ENCODE measurements at regions not wholly inside any gene's neighbourhood (a gene's known extent, or its start where the extent isn't known, plus 50 kb on each side); places are given as distances from the start of the nearest gene placed in this dataset.

- TF ChIP-seq ZNF462 (CRISPR knock-in tag; IDR thresholded peaks at IDR 0.05) = no peak
- TF ChIP-seq EZH2 (IDR thresholded peaks at IDR 0.05; ENCODE audit: low read depth, unreplicated experiment) = no peak
- no peak for TF ChIP-seq STAT1 (IDR thresholded peaks at IDR 0.05; ENCODE audit: unreplicated experiment)
- TF ChIP-seq NANOG (IDR thresholded peaks at IDR 0.05; ENCODE audit: borderline replicate concordance) = no peak
- no peak for TF ChIP-seq EZH2phosphoT487 (IDR thresholded peaks at IDR 0.05; ENCODE audit: unreplicated experiment)
Observed at GRCh38 chr22:48603621-48604320, 1223.9 kb downstream of the BRD1 start (continued).

DNA sequence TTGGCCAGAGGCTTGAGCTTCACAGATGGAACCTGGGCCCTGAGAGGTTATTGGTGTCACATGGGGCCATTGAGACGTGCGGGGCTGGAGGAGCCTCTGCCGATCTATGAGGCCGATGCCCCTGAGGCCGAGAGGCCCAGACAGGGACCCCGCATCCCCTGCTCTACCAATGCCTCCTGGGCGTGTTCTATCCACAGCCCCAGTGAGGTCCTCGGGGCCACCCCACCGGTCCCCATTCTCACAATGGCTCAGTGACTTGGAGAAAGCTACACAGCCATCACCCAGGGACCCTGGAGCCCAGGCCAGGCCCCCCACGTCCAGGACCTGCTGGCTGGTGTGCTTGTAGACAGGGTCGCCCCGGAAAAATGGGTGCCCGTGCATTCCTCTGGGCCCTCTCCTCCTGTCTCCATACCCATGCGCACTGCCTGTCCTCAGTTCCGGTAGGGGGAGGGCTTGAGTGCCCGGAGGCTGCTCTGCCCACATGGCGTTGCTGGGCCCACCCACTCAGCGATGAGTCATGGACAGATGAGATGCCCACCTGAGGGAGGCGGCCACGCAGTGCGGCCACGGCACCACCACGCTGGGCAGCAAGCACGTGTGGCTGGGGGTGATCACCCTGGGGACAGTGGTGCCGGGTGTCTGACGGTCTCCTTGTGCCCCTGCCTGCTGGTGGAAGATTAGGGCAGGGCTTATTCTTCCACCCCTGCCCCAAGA is 1224.7 kb downstream of the BRD1 start:
- H3K27me3 ChIP-seq (ENCODE audit: insufficient read depth) = no peaks in the 10 kb centered on the region
- H3K27ac Mint-ChIP-seq = no peak overlapping the region
- H2AFZ ChIP-seq = no peak overlapping the region
- no peak overlapping the region for H3K4me3 Mint-ChIP-seq
- no peaks in the 10 kb centered on the region for H4K20me1 ChIP-seq (replicated peaks; ENCODE audit: insufficient read depth)
- TF ChIP-seq EZH2 (IDR thresholded peaks at IDR 0.05; ENCODE audit: low read depth, unreplicated experiment) (no peak), ETS1 (IDR thresholded peaks at IDR 0.05) (no peak), STAT1 (IDR thresholded peaks at IDR 0.05; ENCODE audit: unreplicated experiment) (no peak)
- ATAC-seq (no peak), DNase-seq (ENCODE audit: low spot score) (no peak)
- H3K9me2 ChIP-seq (ENCODE audit: insufficient read depth) = no peaks in the 10 kb centered on the region
- no peaks in the 10 kb centered on the region for H3K36me3 ChIP-seq (ENCODE audit: insufficient read depth)
- peaks cover 13% of the 10 kb centered on the region for H3K36me3 Mint-ChIP-seq (ENCODE audit: low read depth)
- H3K27ac ChIP-seq (ENCODE audit: low read depth) = no peak overlapping the region
- H3F3A ChIP-seq (replicated peaks; ENCODE audit: low read depth) = no peaks in the 10 kb centered on the region
- no peak overlapping the region for H3K4me2 ChIP-seq
- no peaks in the 10 kb centered on the region for H3K79me2 ChIP-seq (replicated peaks; ENCODE audit: insufficient read depth)
- no peaks in the 10 kb centered on the region for H3K4me1 ChIP-seq (ENCODE audit: insufficient read depth)
- peaks cover 5% of the 10 kb centered on the region; the same call in 1 of the 3 replicates for H3K4me1 Mint-ChIP-seq
- H3K9me3 Mint-ChIP-seq = peaks cover 13% of the 10 kb centered on the region
- H3K4me3 ChIP-seq = no peak overlapping the region
- peaks cover 8% of the 10 kb centered on the region for H3K27me3 Mint-ChIP-seq (ENCODE audit: insufficient read depth, low read depth, poor library complexity)

Data from GM23338 (cell line).